PFSK-1 (cell line): ENCODE measurements at regions not wholly inside any gene's neighbourhood (a gene's known extent, or its start where the extent isn't known, plus 50 kb on each side); places are given as distances from the start of the nearest gene placed in this dataset.

Experiments
- POLR2AphosphoS5 ChIP-seq: IDR thresholded peaks from 2 replicates; pipeline ENCODE4 v1.6.1; 2012; ENCODE audit warnings: low read depth, mild to moderate bottlenecking, control low read depth, low read length, moderate library complexity
- REST ChIP-seq, 2 experiments: IDR thresholded peaks; 2 replicates each; pipeline versions ENCODE4 v1.6.1 to v1.8.0; 2011 to 2012; ENCODE audit warnings: low read depth in 2 of 2, low read length in 2 of 2, control low read depth in 1 of 2, inconsistent platforms in 1 of 2, mild to moderate bottlenecking in 1 of 2, moderate library complexity in 1 of 2; ENCODE audit not compliant: insufficient read depth in 1 of 2
- SIN3A ChIP-seq: IDR thresholded peaks from 2 replicates; pipeline ENCODE4 v1.6.1; 2012; ENCODE audit warnings: mild to moderate bottlenecking, low read length, moderate library complexity, borderline replicate concordance; ENCODE audit not compliant: insufficient read depth
- TAF1 ChIP-seq: IDR thresholded peaks from 2 replicates; pipeline ENCODE4 v1.6.1; 2012; ENCODE audit warnings: low read length, control low read depth, borderline replicate concordance; ENCODE audit not compliant: insufficient read depth

DNA sequence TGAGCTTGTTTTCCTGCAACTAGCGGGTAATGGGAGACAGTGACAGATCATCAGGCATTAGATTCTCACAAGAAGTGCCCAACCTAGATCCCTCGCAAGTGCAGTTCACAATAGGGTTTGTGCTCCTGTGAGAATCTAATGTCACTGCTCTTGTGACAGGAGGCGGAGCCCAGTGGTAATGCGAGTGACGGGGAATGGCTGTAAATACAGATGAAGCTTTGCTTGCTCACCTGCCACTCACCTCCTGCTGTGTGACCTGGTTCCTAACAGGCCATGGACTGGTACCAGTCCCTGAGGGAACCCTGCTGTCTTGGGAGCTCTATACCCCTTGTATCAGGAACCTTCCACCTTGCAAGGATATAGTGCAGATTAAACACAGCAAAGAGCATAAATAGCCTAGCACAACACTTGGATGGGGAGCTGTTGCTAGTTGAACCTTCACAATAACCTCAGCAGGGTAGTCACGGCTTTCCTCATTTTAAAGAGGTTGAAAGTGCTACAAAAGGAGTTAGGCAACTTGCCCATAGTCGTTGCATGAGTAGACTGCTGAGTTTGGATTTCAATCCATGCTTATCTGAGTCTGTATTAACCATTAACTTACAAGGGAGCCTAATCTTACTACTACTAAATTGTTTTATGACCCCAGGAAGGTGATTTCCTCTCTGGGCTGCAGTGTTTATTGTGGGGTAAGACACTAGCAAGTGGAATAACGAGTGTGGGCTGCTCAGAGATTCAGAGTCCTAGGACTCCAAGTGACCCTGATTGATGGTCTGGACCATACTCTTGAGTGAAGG, 156.6 kb upstream of the ZFHX3 start:
- TF ChIP-seq POLR2AphosphoS5: no peak
- TF ChIP-seq TAF1: no peak
- no peak for TF ChIP-seq REST (IDR thresholded peaks at IDR 0.05; ENCODE audit: insufficient read depth in 1 of 2, low read depth in 2 of 2, low read length in 2 of 2)
- TF ChIP-seq SIN3A: no peak
